ELF-1 (cell line): ENCODE measurements at regions not wholly inside any gene's neighbourhood (a gene's known extent, or its start where the extent isn't known, plus 50 kb on each side); places are given as distances from the start of the nearest gene placed in this dataset.
"Not testable (repeated sequence)": the region's sequence is repeated elsewhere in the genome, so short reads cannot be mapped to it uniquely, and the experiment has no call there.

ENCODE experiments used
- DNase-seq: peaks from one replicate; pipeline ENCODE4 v3.0.0-alpha.2; 2016; ENCODE audit warnings: low read depth, low spot score

- no peak for DNase-seq
Observed at GRCh38 chr12:70008944-70009343, 183.9 kb downstream of the MYRFL start.

DNA sequence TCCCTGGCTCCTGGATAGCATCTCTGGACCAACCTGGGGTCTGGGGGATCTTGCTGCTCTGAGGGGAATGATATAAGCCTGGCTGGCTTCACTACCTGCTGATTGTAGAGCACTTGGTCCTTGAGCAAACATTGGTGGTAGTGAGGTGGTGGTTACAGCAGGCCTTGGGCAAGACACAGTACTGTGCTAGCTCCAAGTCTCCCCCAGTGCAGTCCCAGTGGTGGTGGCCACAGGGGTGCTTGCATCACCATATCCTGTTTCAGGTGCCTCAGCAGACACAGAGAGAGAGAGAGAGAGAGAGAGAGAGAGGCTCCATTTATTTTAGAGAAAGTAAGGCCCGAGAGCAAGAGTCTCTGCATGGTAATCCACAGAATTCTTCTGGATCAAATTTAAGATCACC, 186.3 kb downstream of the MYRFL start:
- no peak for DNase-seq

DNA sequence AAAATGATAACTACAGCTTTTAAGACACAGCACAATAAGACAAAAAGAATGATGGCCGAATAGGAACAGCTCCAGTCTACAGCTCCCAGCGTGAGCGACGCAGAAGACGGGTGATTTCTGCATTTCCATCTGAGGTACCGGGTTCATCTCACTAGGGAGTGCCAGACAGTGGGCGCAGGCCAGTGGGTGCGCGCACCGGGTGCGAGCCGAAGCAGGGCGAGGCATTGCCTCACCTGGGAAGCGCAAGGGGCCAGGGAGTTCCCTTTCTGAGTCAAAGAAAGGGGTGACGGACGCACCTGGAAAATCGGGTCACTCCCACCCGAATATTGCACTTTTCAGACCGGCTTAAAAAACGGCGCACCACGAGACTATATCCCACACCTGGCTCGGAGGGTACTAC, 188.0 kb downstream of the MYRFL start:
- DNase-seq, result not testable (repeated sequence)

DNA sequence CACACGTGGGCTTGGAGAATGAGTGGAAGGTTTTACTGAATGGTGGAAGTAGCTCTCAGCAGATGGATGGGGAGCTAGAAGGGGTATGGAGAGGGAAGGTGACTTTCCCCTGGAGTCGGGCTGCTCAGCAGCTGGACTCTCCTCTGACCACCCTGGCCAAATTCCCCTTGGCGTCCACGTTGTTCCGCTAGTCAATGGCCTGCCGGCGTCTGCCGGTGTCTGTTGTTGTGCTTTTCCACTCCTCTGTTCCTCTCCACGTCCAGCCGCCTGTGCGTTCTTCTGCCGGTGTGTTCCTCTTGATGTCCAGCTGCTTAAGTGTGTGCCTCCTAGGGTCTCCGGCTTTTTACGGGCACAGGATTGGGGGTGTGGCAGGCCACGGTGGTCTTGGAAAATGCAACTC, 203.5 kb downstream of the MYRFL start:
- no peak for DNase-seq

DNA sequence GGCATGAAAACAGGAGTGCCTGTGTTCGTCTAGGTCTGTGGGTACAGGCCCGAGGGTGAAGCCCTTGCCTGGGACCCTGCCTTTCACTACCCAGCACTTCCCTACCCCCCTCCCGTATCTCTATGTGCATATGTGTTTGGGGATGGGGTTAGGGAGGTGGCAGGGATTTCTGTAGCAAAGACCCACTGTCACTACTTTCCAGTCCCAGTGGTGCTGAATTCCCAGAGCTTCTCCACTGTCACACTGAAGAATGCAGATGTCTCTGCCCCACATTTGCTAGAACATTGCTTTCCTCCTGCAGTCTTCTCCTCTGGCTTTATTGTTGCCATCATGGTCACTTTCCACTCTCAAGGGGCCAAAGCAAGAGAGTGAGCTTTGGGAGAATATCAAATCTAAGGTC, 203.9 kb downstream of the MYRFL start:
- DNase-seq, result no peak

- DNase-seq, result peak; percentile 36
Observed at GRCh38 chr12:70031046-70031445, 206.0 kb downstream of the MYRFL start.

DNA sequence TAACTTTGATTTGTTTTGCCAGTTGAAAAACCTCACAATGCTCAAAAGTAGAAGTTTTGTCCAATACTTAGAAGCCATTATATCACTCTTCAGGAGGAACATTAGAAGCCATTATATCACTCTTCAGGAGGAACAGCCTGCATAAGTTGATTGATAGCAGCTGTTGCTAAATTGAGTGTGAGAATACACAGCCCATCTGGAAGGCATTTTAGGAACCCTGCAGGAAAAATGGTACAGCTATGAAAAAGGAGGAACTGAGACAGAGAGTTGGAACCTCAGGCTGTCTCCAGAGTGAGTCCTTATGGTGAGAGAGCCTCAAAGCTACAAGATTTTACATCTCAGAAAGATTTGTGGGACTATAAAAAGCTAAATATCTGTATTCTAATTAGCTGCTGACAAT, 207.0 kb downstream of the MYRFL start:
- DNase-seq, result no peak

DNA sequence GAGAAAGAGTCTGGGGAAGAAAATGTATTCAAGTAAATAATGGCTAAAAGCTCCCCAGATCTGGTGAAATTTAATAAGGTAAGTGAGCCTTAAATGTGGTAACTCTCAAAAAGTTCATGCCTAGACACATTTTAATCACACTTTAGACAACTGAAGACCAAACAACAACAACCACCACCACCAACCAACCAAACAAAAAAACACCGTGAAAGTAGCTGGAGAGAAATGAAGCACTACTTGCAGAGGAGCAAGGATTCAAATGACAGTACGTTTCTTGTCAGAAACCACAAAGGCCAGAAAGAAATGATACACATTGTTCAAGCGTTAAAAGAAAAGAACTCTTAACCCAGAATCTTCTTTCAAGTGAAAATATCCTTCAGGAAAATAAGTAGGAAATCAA, 208.3 kb downstream of the MYRFL start:
- no peak for DNase-seq

DNA sequence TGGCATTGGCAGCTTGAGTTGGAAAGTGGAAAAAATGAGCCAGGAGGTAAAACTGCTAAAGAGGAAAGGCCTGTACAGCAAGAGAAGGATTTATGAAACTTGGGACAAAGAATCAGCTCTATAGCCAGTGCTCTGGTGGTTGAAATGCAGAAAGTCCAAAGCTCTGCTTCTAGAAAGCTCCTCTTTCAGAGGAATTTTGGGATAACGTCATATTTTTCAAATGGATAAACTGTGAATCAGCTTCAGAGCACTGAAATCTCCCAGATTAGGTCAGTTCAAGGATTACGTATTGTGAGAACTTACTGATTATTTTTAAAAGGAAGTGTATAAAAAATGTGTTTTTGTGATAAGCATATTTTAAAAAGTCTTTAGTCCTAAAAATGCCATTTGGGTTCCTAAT, 203.1 kb upstream of the CNOT2 start:
- no peak for DNase-seq

DNA sequence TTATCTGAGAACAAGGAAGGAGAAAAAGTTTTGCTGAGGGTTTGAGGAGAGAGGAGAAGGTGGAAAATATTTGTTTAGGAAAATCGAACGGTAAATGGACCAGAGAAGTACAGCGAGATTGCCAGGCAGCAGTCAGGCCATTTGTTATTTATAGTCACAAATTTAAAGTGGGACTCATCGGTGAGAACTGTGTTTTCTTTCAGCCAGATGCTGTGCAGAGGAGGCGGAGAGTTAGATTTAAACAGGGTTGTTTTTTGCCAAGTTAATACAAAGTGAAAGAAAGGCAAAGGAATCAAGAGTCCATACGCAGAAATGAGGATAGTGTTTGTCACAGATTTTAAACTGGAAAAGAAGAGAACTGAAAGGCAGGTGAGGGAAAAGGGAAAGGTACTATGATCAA, 200.6 kb upstream of the CNOT2 start:
- no peak for DNase-seq

DNA sequence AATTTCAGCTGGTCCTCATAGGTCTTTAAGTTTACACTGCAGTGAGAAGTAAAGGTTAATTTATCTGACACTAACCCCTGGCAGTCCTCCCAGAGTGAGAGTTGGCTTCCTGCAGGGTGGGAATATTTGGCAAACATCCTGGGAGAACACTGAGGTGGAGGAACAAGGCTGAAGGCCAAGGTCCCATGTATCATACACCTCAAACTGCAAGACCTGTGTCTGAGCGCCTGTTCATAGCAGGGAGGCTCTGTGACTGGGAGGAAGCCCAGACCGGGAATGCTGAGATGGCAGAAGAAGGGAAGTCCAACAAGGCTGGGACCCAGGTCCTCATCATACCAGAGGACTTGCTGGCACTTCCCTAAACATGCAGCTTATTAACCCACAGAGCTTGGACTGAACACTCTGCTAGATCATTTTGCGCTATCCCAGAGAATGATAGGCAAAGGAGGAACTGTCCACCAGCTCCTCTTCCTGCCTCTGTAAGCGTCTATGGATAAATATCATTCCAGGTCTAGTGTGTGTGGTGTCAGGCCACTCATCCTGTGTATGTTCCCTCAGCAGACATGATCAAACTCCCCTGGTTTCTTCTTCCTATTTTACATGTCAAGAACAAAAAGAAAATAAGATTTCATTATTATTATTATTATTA, 199.6 kb upstream of the CNOT2 start:
- DNase-seq, result no peak

- DNase-seq, result peak; percentile 21
Observed at GRCh38 chr12:70044167-70044566, 199.1 kb upstream of the CNOT2 start.

GRCh38 chr12:70045036-70045435, 198.2 kb upstream of the CNOT2 start:
- no peak for DNase-seq

- DNase-seq, result no peak
Observed at GRCh38 chr12:70045514-70045913, 197.7 kb upstream of the CNOT2 start.

GRCh38 chr12:70048521-70049250, 194.5 kb upstream of the CNOT2 start:
- no peak for DNase-seq

DNA sequence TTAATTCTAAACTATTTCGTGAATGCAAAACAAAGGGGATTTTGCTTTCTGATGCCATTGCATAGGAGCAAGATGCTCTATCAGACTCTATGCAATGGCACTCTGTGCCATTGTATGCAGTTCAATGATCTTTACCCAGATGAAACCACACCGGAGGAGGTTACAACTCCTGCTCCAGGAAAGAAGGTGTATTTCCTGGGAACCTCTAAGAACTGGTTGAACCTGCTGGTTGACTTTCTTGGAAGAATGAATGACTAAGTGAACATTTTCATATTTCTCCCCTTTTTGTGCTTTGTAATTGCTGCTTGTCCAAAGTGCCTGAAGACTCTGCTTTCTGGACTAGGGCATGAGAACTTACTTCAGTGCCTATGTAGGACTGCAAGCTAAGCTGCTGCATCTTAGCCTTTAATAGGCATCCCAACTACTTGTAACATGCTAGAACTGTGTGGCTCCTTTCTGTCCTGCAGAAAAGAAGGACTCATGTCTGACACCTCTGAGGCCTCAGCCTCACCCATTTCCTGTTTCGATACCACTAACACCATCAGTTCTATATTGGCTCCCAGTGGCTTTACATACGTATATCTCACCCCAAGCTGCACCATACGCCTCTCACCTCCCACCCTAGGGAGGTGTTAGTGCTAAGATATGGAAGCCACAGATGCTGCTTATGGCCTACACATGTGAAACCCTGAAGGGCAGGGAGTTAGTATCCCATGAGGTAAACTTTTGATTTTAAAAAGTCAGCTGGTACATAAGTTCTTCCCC, 193.5 kb upstream of the CNOT2 start:
- DNase-seq, result no peak

DNA sequence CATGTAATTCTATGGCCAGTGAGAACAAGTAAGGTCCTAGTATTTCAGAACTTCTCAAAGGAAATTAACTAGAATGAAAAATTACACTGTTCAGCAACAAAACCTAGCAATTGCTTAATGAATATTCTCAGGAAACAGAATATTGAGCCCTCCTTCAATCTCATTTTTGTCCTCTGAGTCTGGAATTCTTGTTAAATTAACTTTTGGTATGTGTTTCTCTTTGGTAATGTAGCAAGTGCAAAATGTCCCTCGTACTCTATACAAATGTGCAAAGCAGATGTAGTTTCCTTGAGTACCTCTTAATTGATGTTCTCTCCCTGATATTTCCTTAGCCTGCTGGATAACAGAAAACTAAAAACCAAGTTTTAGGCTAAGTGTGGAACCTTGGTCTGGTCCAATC, 190.8 kb upstream of the CNOT2 start:
- no peak for DNase-seq

- DNase-seq, result peak; percentile 44
Observed at GRCh38 chr12:70052931-70053497, 190.2 kb upstream of the CNOT2 start.

- DNase-seq, result no peak
Observed at GRCh38 chr12:70059373-70059772, 183.9 kb upstream of the CNOT2 start.

DNA sequence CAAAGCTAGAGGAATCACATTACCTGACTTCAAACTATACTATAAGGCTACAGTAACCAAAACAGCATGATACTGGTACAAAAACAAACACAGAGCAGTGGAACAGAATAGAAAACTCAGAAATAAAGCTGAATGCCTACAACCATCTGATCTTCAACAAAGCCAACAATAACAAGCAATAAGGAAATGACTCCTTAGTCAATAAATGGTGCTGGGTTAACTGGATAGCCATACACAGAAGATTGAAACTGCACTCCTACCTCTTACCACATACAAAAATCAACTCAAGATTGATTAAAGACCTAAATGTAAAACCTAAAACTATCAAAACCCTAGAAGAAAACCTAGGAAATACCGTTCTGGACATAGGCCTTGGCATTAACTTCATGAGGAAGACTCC, 182.6 kb upstream of the CNOT2 start:
- no peak for DNase-seq

- DNase-seq, result no peak
Observed at GRCh38 chr12:70068743-70069142, 174.5 kb upstream of the CNOT2 start.
